Transverse colon (tissue), 4 donors: ENCODE measurements at regions not wholly inside any gene's neighbourhood (a gene's known extent, or its start where the extent isn't known, plus 50 kb on each side); places are given as distances from the start of the nearest gene placed in this dataset.

Experiments used
- EP300 ChIP-seq: sonication (generic); formaldehyde crosslinking; IDR thresholded peaks from one replicate; pipeline ENCODE4 v1.6.1; 2017; ENCODE audit warnings: antibody characterized with exemption, low read depth
- POLR2A ChIP-seq: fragments of 450-650 bp; IDR thresholded peaks from one replicate; pipeline ENCODE4 v1.6.1; 2016; ENCODE audit warnings: antibody characterized with exemption, mild to moderate bottlenecking, moderate library complexity
- POLR2AphosphoS5 ChIP-seq, 3 donors: sonication (generic); formaldehyde crosslinking; IDR thresholded peaks; one replicate each; pipeline ENCODE4 v1.6.1; 2016; ENCODE audit warnings: antibody characterized with exemption in 3 of 3
- TF ChIP-seq, protein P1 (sequence below), 5 experiments: fragments of 200-600 bp in 3 of 5; fragments of 450-650 bp in 2 of 5; sonication (generic) in 3 of 5; IDR thresholded peaks; 1 replicate in 2 of 5; 2 replicates in 3 of 5; pipeline ENCODE4 v1.5.1; 2016 to 2017; ENCODE audit warnings: antibody characterized with exemption in 5 of 5, inconsistent platforms in 3 of 5, mild to moderate bottlenecking in 2 of 5, moderate library complexity in 1 of 5

- TF ChIP-seq POLR2A, result no peak
- TF ChIP-seq, protein P1, sequence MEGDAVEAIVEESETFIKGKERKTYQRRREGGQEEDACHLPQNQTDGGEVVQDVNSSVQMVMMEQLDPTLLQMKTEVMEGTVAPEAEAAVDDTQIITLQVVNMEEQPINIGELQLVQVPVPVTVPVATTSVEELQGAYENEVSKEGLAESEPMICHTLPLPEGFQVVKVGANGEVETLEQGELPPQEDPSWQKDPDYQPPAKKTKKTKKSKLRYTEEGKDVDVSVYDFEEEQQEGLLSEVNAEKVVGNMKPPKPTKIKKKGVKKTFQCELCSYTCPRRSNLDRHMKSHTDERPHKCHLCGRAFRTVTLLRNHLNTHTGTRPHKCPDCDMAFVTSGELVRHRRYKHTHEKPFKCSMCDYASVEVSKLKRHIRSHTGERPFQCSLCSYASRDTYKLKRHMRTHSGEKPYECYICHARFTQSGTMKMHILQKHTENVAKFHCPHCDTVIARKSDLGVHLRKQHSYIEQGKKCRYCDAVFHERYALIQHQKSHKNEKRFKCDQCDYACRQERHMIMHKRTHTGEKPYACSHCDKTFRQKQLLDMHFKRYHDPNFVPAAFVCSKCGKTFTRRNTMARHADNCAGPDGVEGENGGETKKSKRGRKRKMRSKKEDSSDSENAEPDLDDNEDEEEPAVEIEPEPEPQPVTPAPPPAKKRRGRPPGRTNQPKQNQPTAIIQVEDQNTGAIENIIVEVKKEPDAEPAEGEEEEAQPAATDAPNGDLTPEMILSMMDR (IDR thresholded peaks at IDR 0.05), result no peak
- TF ChIP-seq POLR2AphosphoS5 (IDR thresholded peaks at IDR 0.05), result no peak
- no peak for TF ChIP-seq EP300
Observed at GRCh38 chr10:10917031-10917430, 100.6 kb upstream of the CELF2 start.
